ENCODE measurements at regions not wholly inside any gene's neighbourhood (a gene's known extent, or its start where the extent isn't known, plus 50 kb on each side); places are given as distances from the start of the nearest gene placed in this dataset.
"Not testable (repeated sequence)": the region's sequence is repeated elsewhere in the genome, so short reads cannot be mapped to it uniquely, and the experiment has no call there.

DNA sequence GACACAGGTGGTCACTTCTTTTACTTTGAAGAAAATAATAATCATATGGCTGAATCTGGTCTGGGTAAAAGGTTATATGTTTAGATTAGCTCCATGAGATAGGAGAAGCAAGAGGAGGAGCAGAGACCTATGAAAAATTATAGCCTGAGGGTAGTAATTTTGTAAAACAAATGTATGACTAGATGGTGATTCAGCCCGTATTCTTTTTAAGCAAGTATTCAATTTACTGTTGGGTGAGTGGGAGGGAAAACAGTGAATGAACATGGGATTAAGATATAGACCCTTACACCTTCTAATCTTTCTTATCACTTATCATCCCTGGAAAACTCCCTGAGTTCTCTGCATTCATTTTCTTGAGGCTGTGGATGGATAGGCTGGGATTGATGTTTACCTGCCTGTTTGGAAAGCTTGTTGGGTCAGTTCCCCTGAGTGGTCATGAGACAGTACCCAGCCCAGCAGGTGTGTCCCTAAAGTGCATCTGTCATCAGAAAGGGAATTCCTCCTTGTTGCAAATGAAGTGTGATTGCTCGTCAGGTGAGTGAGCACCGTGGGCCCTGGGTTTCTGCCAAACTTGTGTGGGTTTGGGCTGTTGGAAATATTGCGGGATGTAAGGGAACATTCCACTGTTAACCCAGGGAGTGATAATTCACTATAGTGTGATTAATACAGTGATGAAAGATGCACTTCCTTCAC is 101.2 kb upstream of the GDNF start:
- Histone ChIP-seq H3K4me1 (replicated peaks) (no peaks in the 10 kb centered on the region), H3K4me3 (no peak overlapping the region), H3K9me3 (replicated peaks) (peaks cover 3% of the 10 kb centered on the region; the same call in 1 of the 2 replicates), H3K27me3 (replicated peaks) (no peaks in the 10 kb centered on the region), H3K36me3 (no peaks in the 10 kb centered on the region), H3K27ac (no peak overlapping the region)
- DNase-seq (ENCODE audit: low read depth in 1 of 2, low spot score in 2 of 2) = no peak

DNA sequence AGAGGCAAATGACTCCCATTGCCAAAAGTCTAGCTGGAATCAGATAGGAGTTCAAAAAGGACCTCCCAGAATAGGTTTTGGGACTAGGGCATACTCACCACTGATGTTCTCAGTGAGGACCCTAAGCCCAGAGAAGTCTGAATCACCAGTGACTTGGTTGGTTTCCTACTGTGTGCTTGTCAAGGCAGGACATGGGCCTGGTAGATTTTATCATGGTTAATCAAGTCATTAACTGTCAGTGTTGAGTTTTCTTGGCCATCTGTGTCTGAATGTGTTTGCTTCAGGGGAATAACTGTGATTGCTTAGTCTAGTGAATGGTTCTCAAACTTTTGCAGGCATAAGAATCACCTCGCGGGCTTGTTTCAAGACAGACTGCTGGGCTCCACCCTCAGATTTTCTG is 99.0 kb upstream of the GDNF start:
- Histone ChIP-seq H3K36me3 (no peaks in the 10 kb centered on the region), H3K9me3 (replicated peaks) (peaks cover 3% of the 10 kb centered on the region; the same call in 1 of the 2 replicates), H3K27me3 (replicated peaks) (no peaks in the 10 kb centered on the region), H3K4me1 (replicated peaks) (no peaks in the 10 kb centered on the region), H3K4me3 (no peak overlapping the region), H3K27ac (no peak overlapping the region)
- DNase-seq (ENCODE audit: low read depth in 1 of 2, low spot score in 2 of 2) = no peak

DNA sequence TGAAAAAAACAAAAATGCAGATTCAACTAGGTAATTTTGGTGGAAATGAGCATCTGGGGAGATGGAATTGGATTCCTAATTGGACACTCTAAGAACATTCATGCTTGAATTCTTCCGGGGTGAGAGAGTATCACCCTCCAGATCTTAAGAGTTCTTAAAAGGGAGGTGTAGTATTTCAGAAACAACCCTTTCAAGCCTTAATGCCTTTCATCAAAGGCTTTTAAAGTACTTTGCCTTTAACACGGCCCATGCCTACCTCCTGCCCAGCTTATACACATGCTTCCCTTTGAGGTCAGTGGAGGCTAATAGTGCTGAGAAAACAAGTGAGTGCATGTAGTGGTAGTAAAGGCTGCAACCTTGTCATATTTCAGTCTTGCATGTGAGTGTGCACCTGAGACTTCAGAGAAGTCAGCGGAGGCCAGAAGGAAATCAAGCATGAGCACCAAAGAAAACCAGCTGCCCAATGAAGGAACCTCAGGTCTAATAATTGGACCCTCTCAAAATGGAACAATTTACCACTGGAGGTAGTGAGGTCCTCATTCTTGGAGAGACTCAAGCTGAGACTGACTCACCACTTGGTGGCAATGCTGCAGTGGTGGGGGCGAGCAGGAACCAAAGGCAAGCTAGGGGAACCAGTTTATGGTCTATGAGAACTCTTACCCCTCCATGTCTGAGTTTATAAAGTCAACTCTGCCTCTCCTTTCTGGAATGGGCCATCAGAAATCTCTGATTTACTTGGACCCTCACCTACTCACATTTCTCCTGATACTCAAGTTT is 98.4 kb upstream of the GDNF start:
- Histone ChIP-seq H3K9me3 (replicated peaks) (peaks cover 3% of the 10 kb centered on the region; the same call in 1 of the 2 replicates), H3K36me3 (no peaks in the 10 kb centered on the region), H3K4me1 (replicated peaks) (no peaks in the 10 kb centered on the region), H3K4me3 (no peak overlapping the region), H3K27me3 (replicated peaks) (no peaks in the 10 kb centered on the region), H3K27ac (no peak overlapping the region)
- DNase-seq (ENCODE audit: low read depth in 1 of 2, low spot score in 2 of 2) = no peak

DNA sequence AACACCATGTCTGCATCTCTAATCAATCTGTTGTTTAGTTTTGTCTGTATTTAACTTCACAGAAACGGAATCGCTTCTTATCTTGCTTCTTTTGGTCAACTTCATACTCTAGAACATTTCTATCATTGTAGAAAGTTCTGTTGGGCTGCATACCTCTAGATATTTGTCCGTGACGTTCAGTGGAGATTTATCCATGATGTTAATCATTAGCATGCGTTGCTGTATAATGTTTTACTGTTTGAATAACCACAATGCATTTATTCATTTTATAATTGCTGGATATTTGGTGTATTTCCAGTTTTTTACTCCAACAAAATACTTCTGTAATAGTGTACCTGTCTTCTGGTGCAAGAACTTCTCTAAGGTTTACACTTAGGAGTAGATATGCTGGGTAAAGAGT is 96.2 kb upstream of the GDNF start:
- H3K36me3 ChIP-seq = no peaks in the 10 kb centered on the region
- H3K4me3 ChIP-seq = no peak overlapping the region
- 0 out of 2 replicates have a peak, but pooled peaks cover 2% of the 10 kb centered on the region for H3K27me3 ChIP-seq (replicated peaks)
- H3K9me3 ChIP-seq (replicated peaks) = peaks cover 3% of the 10 kb centered on the region; the same call in 1 of the 2 replicates
- no peak for DNase-seq (ENCODE audit: low read depth in 1 of 2, low spot score in 2 of 2)
- no peaks in the 10 kb centered on the region for H3K4me1 ChIP-seq (replicated peaks)
- no peak overlapping the region for H3K27ac ChIP-seq

DNA sequence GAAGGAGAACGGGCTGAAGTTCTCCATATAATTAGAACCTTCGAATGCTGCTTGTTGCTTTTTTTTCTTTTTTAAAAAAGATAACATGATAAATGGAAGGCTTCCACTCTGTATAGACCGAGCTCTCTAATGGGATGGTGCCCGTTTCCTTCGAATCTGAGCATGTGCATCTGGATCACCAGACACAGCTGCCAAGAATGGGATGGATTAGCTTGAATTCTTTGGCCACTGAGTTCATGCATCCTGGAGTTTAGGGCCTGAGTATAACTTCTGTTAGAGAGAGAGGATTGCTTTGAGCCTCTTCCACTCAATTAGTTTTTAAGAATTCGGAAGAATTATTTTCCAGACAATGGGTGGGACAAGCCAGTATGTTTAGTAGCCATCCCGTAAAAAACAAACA is 93.7 kb upstream of the GDNF start:
- Histone ChIP-seq H3K4me1 (replicated peaks) (no peaks in the 10 kb centered on the region), H3K9me3 (replicated peaks) (peaks cover 3% of the 10 kb centered on the region; the same call in 1 of the 2 replicates), H3K27me3 (replicated peaks) (0 out of 2 replicates have a peak, but pooled peaks cover 2% of the 10 kb centered on the region), H3K27ac (no peak overlapping the region), H3K36me3 (no peaks in the 10 kb centered on the region), H3K4me3 (no peak overlapping the region)
- DNase-seq (ENCODE audit: low read depth in 1 of 2, low spot score in 2 of 2) = no peak

DNA sequence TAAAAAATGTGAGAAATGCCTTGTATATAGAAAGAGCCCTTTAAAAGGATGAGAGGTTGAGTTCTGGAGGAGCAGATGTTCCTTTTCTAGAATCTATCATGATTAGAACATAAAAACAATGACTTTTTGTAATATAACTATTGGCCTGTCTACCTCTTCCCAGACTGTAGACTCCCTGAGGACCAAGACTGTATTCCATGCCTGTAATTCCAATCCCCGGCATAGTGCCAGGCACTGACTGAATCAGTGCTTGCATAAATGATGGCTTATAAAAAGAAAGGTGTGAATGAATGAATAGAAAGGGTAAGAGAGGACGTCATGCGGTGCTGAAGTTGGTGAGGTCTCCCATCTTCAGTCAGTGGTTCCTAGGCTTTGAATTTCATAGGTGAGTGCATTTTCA is 92.6 kb upstream of the GDNF start:
- Histone ChIP-seq H3K27me3 (replicated peaks) (0 out of 2 replicates have a peak, but pooled peaks cover 2% of the 10 kb centered on the region), H3K36me3 (no peaks in the 10 kb centered on the region), H3K27ac (no peak overlapping the region), H3K4me3 (no peak overlapping the region), H3K9me3 (replicated peaks) (0 out of 2 replicates have a peak, but pooled peaks cover 3% of the 10 kb centered on the region), H3K4me1 (replicated peaks) (no peaks in the 10 kb centered on the region)
- DNase-seq (ENCODE audit: low read depth in 1 of 2, low spot score in 2 of 2) = no peak

DNA sequence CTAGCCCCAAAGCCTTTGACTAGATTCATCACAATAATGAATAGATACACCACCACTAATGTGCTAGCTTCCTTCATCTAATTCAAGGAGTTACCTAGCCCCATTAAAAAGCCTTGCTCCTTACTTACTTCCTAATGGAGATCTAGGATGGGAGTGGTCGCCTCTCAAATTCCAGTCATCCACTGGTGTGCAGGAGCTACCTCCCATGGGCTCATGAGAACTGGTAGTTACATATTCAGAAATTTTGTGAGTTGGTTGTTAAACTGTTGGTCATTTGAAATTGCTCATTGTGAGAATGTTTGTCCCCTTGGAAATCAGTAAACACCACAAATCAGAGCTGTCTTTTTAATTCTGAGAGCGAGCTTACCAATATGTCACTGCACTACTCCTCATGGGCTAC is 91.7 kb upstream of the GDNF start:
- Histone ChIP-seq H3K9me3 (replicated peaks) (no peaks in the 10 kb centered on the region), H3K27me3 (replicated peaks) (0 out of 2 replicates have a peak, but pooled peaks cover 2% of the 10 kb centered on the region), H3K4me3 (no peak overlapping the region), H3K4me1 (replicated peaks) (no peaks in the 10 kb centered on the region), H3K36me3 (no peaks in the 10 kb centered on the region), H3K27ac (no peak overlapping the region)
- DNase-seq (ENCODE audit: low read depth in 1 of 2, low spot score in 2 of 2) = no peak

DNA sequence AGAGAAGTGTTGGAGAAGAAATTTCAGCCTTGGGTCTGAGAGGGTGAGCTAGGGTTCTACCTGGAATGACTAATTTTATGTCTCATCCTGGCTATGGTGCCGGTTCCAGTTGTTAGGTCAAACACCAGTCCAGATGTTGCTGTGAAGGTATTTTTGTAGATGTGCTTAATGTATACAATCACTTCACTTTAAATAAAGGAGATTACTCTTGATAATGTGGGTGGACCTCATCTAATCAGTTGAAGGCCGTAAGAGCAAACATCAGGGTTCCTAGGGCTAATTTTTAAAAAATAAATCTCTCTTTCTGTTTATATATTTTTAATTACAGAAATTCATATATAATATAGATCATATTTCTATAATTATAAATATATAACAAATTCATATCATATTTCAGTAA is 90.5 kb upstream of the GDNF start:
- Histone ChIP-seq H3K36me3 (no peaks in the 10 kb centered on the region), H3K27ac (no peak overlapping the region), H3K27me3 (replicated peaks) (0 out of 2 replicates have a peak, but pooled peaks cover 2% of the 10 kb centered on the region), H3K9me3 (replicated peaks) (no peaks in the 10 kb centered on the region), H3K4me3 (no peak overlapping the region), H3K4me1 (replicated peaks) (no peaks in the 10 kb centered on the region)
- DNase-seq (ENCODE audit: low read depth in 1 of 2, low spot score in 2 of 2) = no peak

DNA sequence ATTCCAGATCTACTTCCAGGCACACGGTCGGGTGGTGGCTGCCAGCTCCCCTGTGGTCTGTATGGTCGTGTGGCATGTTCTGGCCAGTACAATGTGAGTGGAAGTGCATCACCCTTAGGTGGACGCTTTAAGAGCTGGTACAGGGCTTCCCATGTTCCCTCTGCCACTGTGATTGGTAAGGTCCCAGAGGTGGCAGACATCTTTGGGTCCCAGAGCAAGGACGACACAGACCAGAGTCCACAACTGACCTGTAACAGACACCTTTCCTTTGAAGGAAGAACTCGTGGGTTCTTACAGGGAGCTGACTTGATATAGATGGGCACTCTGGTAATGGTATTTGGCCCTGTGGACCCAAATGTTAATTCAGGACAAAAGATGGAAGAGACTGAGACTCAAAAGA is 90.0 kb upstream of the GDNF start:
- Histone ChIP-seq H3K4me1 (replicated peaks) (no peaks in the 10 kb centered on the region), H3K27me3 (replicated peaks) (0 out of 2 replicates have a peak, but pooled peaks cover 2% of the 10 kb centered on the region), H3K27ac (no peak overlapping the region), H3K36me3 (no peaks in the 10 kb centered on the region), H3K9me3 (replicated peaks) (no peaks in the 10 kb centered on the region), H3K4me3 (no peak overlapping the region)
- no peak for DNase-seq (ENCODE audit: low read depth in 1 of 2, low spot score in 2 of 2)

DNA sequence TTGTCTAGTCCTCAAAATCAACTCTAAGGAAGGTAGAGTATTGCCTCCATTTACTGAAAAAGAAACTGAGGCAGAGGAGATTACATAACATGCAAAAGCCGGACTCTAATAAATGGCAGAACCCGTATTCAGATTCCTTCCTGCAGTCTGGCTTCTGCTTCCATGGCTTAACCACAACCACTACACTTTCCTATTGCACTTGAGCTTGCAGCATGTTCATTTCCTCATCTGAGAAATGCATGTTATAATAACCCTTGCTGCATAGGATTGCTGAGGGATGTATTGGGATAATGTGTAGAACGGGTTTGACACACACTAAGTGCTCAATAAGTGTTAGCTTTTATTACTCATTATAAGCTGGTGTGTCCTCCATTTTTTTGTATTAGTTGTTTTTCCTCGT is 87.9 kb upstream of the GDNF start:
- H3K4me1 ChIP-seq (replicated peaks); DNase-seq (ENCODE audit: low read depth in 1 of 2, low spot score in 2 of 2); H3K4me3 ChIP-seq: not testable (repeated sequence)

DNA sequence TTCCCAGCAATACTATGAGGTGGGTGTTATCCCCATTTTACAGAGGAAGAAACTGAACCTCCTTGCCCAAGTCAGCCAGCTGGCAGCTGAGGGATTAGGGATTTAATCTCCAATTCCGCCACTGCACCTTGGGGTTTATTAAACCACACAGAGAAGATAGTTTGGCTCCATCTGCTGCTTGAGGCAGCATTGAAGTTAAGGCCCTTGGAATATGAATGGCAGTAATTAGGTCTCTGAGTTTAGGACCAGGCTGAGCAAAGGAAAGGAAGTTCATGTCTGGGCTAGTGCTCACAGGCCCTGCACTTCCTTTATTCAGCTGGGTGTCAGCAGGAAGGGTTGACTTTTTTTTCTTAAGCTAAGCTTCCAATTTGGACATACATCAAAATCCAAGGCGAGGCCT is 86.9 kb upstream of the GDNF start:
- no peak for DNase-seq (ENCODE audit: low read depth in 1 of 2, low spot score in 2 of 2)
- H3K27ac ChIP-seq = no peak overlapping the region
- H3K27me3 ChIP-seq (replicated peaks) = no peaks in the 10 kb centered on the region
- H3K4me3 ChIP-seq = no peak overlapping the region
- H3K9me3 ChIP-seq (replicated peaks) = no peaks in the 10 kb centered on the region
- no peaks in the 10 kb centered on the region for H3K36me3 ChIP-seq
- no peaks in the 10 kb centered on the region for H3K4me1 ChIP-seq (replicated peaks)

More for the DNA sequence above, 87.9 kb upstream of the GDNF start:
- not testable (repeated sequence) for H3K36me3 ChIP-seq; H3K9me3 ChIP-seq (replicated peaks); H3K27ac ChIP-seq; H3K27me3 ChIP-seq (replicated peaks)

DNA sequence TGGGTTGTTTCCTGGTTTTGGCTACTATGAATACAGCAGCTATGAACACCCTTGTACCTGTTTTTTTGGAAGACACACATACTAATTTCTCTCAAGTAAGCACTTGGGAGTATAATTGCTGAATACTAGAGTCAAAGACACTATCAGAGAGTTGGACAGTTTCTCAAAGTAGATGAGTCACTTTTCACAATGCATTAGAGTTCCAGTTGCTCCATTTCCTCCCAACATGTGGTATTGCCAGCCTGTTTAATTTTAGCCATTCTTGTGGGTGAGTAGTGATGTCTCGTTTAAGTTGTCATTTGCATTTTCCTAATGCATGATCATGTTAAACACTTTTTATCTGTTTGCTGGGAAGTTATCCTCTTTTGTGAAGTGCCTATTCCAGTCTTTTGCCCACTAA is 81.6 kb upstream of the GDNF start:
- DNase-seq (ENCODE audit: low read depth in 1 of 2, low spot score in 2 of 2) = no peak
- no peak overlapping the region for H3K27ac ChIP-seq
- H3K4me3 ChIP-seq = no peak overlapping the region
- H3K4me1 ChIP-seq (replicated peaks) = no peaks in the 10 kb centered on the region
- no peaks in the 10 kb centered on the region for H3K9me3 ChIP-seq (replicated peaks)
- no peaks in the 10 kb centered on the region for H3K36me3 ChIP-seq
- H3K27me3 ChIP-seq (replicated peaks) = no peaks in the 10 kb centered on the region

DNA sequence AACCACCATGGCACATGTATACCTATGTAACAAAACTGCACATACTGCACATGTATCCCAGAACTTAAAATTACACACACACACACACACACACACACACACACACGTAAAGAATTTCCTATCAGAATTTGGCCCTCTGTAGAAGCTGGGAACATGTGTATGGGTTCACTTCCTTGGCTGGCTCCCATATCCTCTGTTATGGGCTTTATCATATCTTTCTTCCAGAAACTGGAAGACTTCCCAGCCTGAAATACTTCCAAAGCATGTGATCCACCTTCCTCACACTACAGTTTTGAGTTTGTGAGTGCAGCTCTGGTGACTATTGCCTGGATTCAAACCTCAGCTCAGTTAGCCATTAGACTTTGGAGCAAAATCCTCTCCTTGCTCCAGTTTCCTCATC is 78.6 kb upstream of the GDNF start:
- Histone ChIP-seq H3K9me3 (replicated peaks) (no peaks in the 10 kb centered on the region), H3K4me1 (replicated peaks) (no peaks in the 10 kb centered on the region), H3K27me3 (replicated peaks) (no peaks in the 10 kb centered on the region), H3K27ac (no peak overlapping the region), H3K36me3 (no peaks in the 10 kb centered on the region), H3K4me3 (no peak overlapping the region)
- no peak for DNase-seq (ENCODE audit: low read depth in 1 of 2, low spot score in 2 of 2)

DNA sequence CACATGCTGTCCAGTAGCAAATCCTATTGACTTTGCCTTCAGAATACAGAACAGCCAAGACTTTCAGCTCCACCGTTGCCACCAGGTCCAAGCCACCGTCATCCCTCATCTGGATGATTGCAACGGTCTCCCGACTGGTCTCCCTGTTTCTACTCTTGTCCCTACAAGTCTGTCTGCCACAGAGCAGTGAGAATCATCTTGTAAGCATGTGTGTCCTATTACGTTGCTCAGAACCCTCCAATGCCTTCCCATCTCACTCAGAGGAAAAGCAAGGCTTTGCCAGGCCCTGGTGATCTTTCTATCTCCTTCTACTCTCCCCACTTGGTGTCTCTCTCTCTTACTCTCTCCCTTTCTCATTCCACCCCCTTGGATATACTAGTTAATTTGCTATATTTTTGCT is 76.7 kb upstream of the GDNF start:
- Histone ChIP-seq H3K9me3 (replicated peaks) (no peaks in the 10 kb centered on the region), H3K36me3 (no peaks in the 10 kb centered on the region), H3K4me1 (replicated peaks) (no peaks in the 10 kb centered on the region), H3K27me3 (replicated peaks) (no peaks in the 10 kb centered on the region), H3K4me3 (no peak overlapping the region), H3K27ac (no peak overlapping the region)
- DNase-seq (ENCODE audit: low read depth in 1 of 2, low spot score in 2 of 2) = no peak
